Transverse colon (tissue), 4 donors: ENCODE measurements at regions not wholly inside any gene's neighbourhood (a gene's known extent, or its start where the extent isn't known, plus 50 kb on each side); places are given as distances from the start of the nearest gene placed in this dataset.

Experiments used
- DNase-seq: peaks from one replicate; pipeline ENCODE4 v3.0.0-alpha.2; 2019
- H3K27ac ChIP-seq, 4 donors: fragments of 200-600 bp; sonication (generic); 2 replicates each; pipeline ENCODE4 v1.5.1; 2016 to 2018; ENCODE audit warnings: inconsistent platforms in 4 of 4
- H3K27me3 ChIP-seq: fragments of 200-600 bp; sonication (generic); 2 replicates; pipeline ENCODE4 v1.5.1; 2017; ENCODE audit warnings: inconsistent platforms
- H3K36me3 ChIP-seq, 4 donors: fragments of 200-600 bp; sonication (generic); 2 replicates each; pipeline ENCODE4 v1.5.1; 2017 to 2019; ENCODE audit warnings: inconsistent platforms in 4 of 4
- H3K4me1 ChIP-seq, 4 donors: fragments of 200-600 bp; sonication (generic); 2 replicates each; pipeline ENCODE4 v1.5.1; 2017 to 2020; ENCODE audit warnings: inconsistent platforms in 4 of 4
- H3K4me3 ChIP-seq, 4 donors: fragments of 200-600 bp; sonication (generic); 1 replicate in 1 of 4; 2 replicates in 3 of 4; pipeline versions ENCODE4 v1.5.1 to v1.6.1; 2017 to 2019; ENCODE audit warnings: inconsistent platforms in 4 of 4
- H3K9me3 ChIP-seq, 2 donors: fragments of 200-600 bp; sonication (generic); 2 replicates each; pipeline ENCODE4 v1.5.1; 2017 to 2019; ENCODE audit warnings: inconsistent platforms in 2 of 2
- CTCF ChIP-seq, 5 experiments: fragments of 200-600 bp in 3 of 5; fragments of 450-650 bp in 2 of 5; sonication (generic) in 3 of 5; IDR thresholded peaks; 1 replicate in 2 of 5; 2 replicates in 3 of 5; pipeline ENCODE4 v1.5.1; 2016 to 2017; ENCODE audit warnings: antibody characterized with exemption in 5 of 5, inconsistent platforms in 3 of 5, mild to moderate bottlenecking in 2 of 5, moderate library complexity in 1 of 5
- EP300 ChIP-seq: sonication (generic); formaldehyde crosslinking; IDR thresholded peaks from one replicate; pipeline ENCODE4 v1.6.1; 2017; ENCODE audit warnings: antibody characterized with exemption, low read depth
- POLR2A ChIP-seq: fragments of 450-650 bp; IDR thresholded peaks from one replicate; pipeline ENCODE4 v1.6.1; 2016; ENCODE audit warnings: antibody characterized with exemption, mild to moderate bottlenecking, moderate library complexity
- POLR2AphosphoS5 ChIP-seq, 3 donors: sonication (generic); formaldehyde crosslinking; IDR thresholded peaks; one replicate each; pipeline ENCODE4 v1.6.1; 2016; ENCODE audit warnings: antibody characterized with exemption in 3 of 3
- WGBS, 2 donors: methylation state at CpG; one replicate each; pipeline ENCODE4 v1.1.5; 2018; ENCODE audit warnings: low coverage in 1 of 2; 5-methylcytosine and 5-hydroxymethylcytosine counted together
- in situ Hi-C, 4 donors: fragments of 200-750 bp; cut with MboI; loops; one replicate each; pipeline versions ENCODE4 v1.15.0 to v1.15.1; 2017; ENCODE audit warnings: low sequenced_read_pairs in 3 of 4, low pct_ligation_motif_present in 1 of 4, low pct_unique_long_range_greater_than_20kb in 1 of 4
- intact Hi-C: fragments of 100-400 bp; cut with DNase I; formaldehyde crosslinking; loops from one replicate; pipeline ENCODE4 v1.15.1; 2023; ENCODE audit warnings: low total_unique reads

DNA sequence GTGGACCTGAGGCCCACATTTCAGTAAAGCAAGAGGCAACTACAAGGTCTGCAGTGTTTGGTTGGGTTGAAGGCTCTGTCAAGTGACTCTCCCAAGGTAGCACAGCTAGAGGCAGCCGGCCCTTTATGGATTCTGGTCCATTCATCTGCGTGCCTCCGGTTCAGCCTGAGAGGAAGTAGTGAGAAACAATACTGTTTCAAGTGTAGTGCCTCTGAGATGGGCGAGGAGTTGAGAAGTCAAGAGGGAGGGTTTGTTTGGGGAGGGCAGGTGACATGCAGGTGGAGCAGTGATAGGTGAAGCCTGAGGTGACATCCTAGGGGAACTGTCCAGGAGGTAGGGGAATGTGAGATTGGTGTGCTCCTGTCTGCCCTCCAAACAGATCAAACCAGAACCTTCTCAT lies 933.5 kb downstream of the VRK1 start:
- no peaks in the 10 kb centered on the region for H3K36me3 ChIP-seq
- H3K27ac ChIP-seq = no peak overlapping the region
- in situ Hi-C loops = no loop called here
- WGBS, 2 donors = 80% methylated on average over 1 to 4 of the region's 4 CpGs
- no peak for DNase-seq
- TF ChIP-seq POLR2AphosphoS5 (IDR thresholded peaks at IDR 0.05) (no peak), EP300 (no peak), POLR2A (no peak), CTCF (IDR thresholded peaks at IDR 0.05) (no peak)
- H3K4me3 ChIP-seq = no peak overlapping the region
- no peaks in the 10 kb centered on the region for H3K27me3 ChIP-seq
- H3K9me3 ChIP-seq = no peaks in the 10 kb centered on the region
- intact Hi-C loops = no loop called here
- H3K4me1 ChIP-seq = no peaks in the 10 kb centered on the region

DNA sequence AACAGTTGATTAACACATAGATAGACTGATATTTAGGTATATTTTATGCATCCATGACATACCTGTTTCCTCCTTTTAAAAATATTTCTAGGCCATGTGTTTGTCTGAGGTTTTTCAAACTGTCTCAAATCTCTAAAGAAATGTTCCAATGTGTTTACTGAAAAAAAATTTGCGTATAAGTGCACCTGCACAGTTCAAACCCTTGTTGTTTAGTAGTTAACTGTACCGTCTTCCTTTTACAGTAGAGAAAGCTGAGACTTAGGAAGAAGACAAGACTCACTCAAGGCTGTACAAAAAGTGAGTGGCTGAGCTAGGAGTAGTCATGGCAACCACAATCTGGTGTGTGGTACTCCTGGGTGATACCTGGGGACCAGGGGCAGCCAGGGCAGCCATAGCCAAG lies 934.6 kb downstream of the VRK1 start:
- Histone ChIP-seq H3K27me3 (no peaks in the 10 kb centered on the region), H3K4me3 (no peak overlapping the region), H3K27ac (no peak overlapping the region), H3K36me3 (no peaks in the 10 kb centered on the region), H3K9me3 (no peaks in the 10 kb centered on the region), H3K4me1 (no peaks in the 10 kb centered on the region)
- 85 to 88% methylated on average over 2 of the region's 2 CpGs for WGBS, 2 donors
- no peak for DNase-seq
- TF ChIP-seq CTCF (IDR thresholded peaks at IDR 0.05) = no peak
- TF ChIP-seq EP300 = no peak
- TF ChIP-seq POLR2A = no peak
- no peak for TF ChIP-seq POLR2AphosphoS5 (IDR thresholded peaks at IDR 0.05)
- intact Hi-C loops (no loop called here), in situ Hi-C loops (no loop called here)

- Histone ChIP-seq H3K9me3 (no peaks in the 10 kb centered on the region), H3K27me3 (no peaks in the 10 kb centered on the region), H3K4me3 (no peak overlapping the region), H3K27ac (no peak overlapping the region), H3K4me1 (no peaks in the 10 kb centered on the region), H3K36me3 (no peaks in the 10 kb centered on the region)
- DNase-seq = no peak
- 54 to 61% methylated on average over 2 of the region's 2 CpGs for WGBS, 2 donors
- in situ Hi-C loops = no loop called here
- intact Hi-C loops = no loop called here
- TF ChIP-seq CTCF (IDR thresholded peaks at IDR 0.05) (no peak), POLR2AphosphoS5 (IDR thresholded peaks at IDR 0.05) (no peak), POLR2A (no peak), EP300 (no peak)
These were observed 950.1 kb downstream of the VRK1 start for GRCh38 chr14:97747316-97747715.

DNA sequence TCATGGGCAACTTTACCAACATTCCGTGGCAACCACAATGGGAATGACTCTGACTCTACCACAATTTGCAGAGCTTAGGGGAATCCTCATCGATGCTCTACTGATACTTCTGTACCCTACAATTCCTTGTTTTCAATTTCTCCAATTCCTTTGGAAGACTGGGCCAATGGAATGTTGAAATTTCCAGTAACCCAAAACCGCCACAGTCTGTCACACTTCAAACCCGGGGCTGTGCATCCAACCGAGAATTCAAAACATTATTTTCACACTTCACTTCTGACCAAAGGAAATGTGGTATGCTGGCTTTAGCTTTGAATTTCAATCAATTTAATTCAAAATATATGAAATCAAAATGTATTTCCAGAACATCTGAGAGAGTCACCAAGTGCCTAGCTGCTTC lies 951.4 kb downstream of the VRK1 start:
- no peaks in the 10 kb centered on the region for H3K27me3 ChIP-seq
- intact Hi-C loops (no loop called here), in situ Hi-C loops (no loop called here)
- TF ChIP-seq POLR2AphosphoS5 (IDR thresholded peaks at IDR 0.05) = no peak
- TF ChIP-seq CTCF (IDR thresholded peaks at IDR 0.05) = no peak
- no peak for TF ChIP-seq EP300
- no peak for TF ChIP-seq POLR2A
- H3K4me1 ChIP-seq = no peaks in the 10 kb centered on the region
- WGBS, 2 donors = 66 to 89% methylated on average over 3 to 5 of the region's 5 CpGs
- no peak for DNase-seq
- no peaks in the 10 kb centered on the region for H3K9me3 ChIP-seq
- H3K27ac ChIP-seq = no peak overlapping the region
- no peak overlapping the region for H3K4me3 ChIP-seq
- H3K36me3 ChIP-seq = no peaks in the 10 kb centered on the region
